ENCODE measurements at regions not wholly inside any gene's neighbourhood (a gene's known extent, or its start where the extent isn't known, plus 50 kb on each side); places are given as distances from the start of the nearest gene placed in this dataset.

- H3K4me3 ChIP-seq (ENCODE audit: low read depth, low read length) = no peak overlapping the region
- TF ChIP-seq CTCF (conservative IDR thresholded peaks at IDR 0.05; ENCODE audit: low read depth, low read length) = no peak
- no peak for DNase-seq (ENCODE audit: low read depth)
Observed at GRCh38 chr5:147018812-147019211, 140.3 kb upstream of the PPP2R2B start.

GRCh38 chr5:147036691-147037245 lies 158.2 kb upstream of the PPP2R2B start:
- no peak for TF ChIP-seq CTCF (conservative IDR thresholded peaks at IDR 0.05; ENCODE audit: low read depth, low read length)
- no peak overlapping the region for H3K4me3 ChIP-seq (ENCODE audit: low read depth, low read length)
- no peak for DNase-seq (ENCODE audit: low read depth)

GRCh38 chr5:147037515-147038205 lies 159.1 kb upstream of the PPP2R2B start:
- no peak for TF ChIP-seq CTCF (conservative IDR thresholded peaks at IDR 0.05; ENCODE audit: low read depth, low read length)
- DNase-seq (ENCODE audit: low read depth) = peak; percentile 56
- H3K4me3 ChIP-seq (ENCODE audit: low read depth, low read length) = no peak overlapping the region

- H3K4me3 ChIP-seq (ENCODE audit: low read depth, low read length) = no peak overlapping the region
- TF ChIP-seq CTCF (conservative IDR thresholded peaks at IDR 0.05; ENCODE audit: low read depth, low read length) = no peak
- no peak for DNase-seq (ENCODE audit: low read depth)
Observed at GRCh38 chr5:147040856-147041255, 162.3 kb upstream of the PPP2R2B start.

GRCh38 chr5:147044572-147045273 lies 166.2 kb upstream of the PPP2R2B start:
- TF ChIP-seq CTCF (conservative IDR thresholded peaks at IDR 0.05; ENCODE audit: low read depth, low read length) = no peak
- H3K4me3 ChIP-seq (ENCODE audit: low read depth, low read length) = no peak overlapping the region
- no peak for DNase-seq (ENCODE audit: low read depth)

GRCh38 chr5:147045290-147045689 lies 166.7 kb upstream of the PPP2R2B start:
- no peak for DNase-seq (ENCODE audit: low read depth)
- H3K4me3 ChIP-seq (ENCODE audit: low read depth, low read length) = no peak overlapping the region
- TF ChIP-seq CTCF (conservative IDR thresholded peaks at IDR 0.05; ENCODE audit: low read depth, low read length) = no peak

Measured in epithelial cell of proximal tubule (primary cell).